BLaER1 (cell line): ENCODE measurements at regions not wholly inside any gene's neighbourhood (a gene's known extent, or its start where the extent isn't known, plus 50 kb on each side); places are given as distances from the start of the nearest gene placed in this dataset.
"Not testable (repeated sequence)": the region's sequence is repeated elsewhere in the genome, so short reads cannot be mapped to it uniquely, and the experiment has no call there.

ENCODE experiments used
- H3K27ac ChIP-seq: shearing (Covaris generic); formaldehyde crosslinking; 2 replicates; pipeline ENCODE4 v1.8.1; 2022
- H3K27me3 ChIP-seq: shearing (Covaris generic); formaldehyde crosslinking; 2 replicates; pipeline ENCODE4 v1.8.1; 2022
- H3K36me3 ChIP-seq: shearing (Covaris generic); formaldehyde crosslinking; 2 replicates; pipeline ENCODE4 v1.8.1; 2022
- H3K4me1 ChIP-seq: shearing (Covaris generic); formaldehyde crosslinking; 2 replicates; pipeline ENCODE4 v1.8.1; 2022
- H3K4me2 ChIP-seq: shearing (Covaris generic); formaldehyde crosslinking; 2 replicates; pipeline ENCODE4 v1.8.1; 2022
- H3K4me3 ChIP-seq: shearing (Covaris generic); formaldehyde crosslinking; 2 replicates; pipeline ENCODE4 v1.8.1; 2022
- H3K9ac ChIP-seq: shearing (Covaris generic); formaldehyde crosslinking; 2 replicates; pipeline ENCODE4 v1.8.1; 2022
- H3K9me3 ChIP-seq: shearing (Covaris generic); formaldehyde crosslinking; 2 replicates; pipeline ENCODE4 v1.8.1; 2022
- H4K20me1 ChIP-seq: shearing (Covaris generic); formaldehyde crosslinking; 2 replicates; pipeline ENCODE4 v1.8.1; 2022
- Cebpa-rat ChIP-seq: shearing (Covaris generic); IDR thresholded peaks from 2 replicates; pipeline ENCODE4 v1.8.1; 2022

- H3K27ac ChIP-seq, result no peak overlapping the region
- no peaks in the 10 kb centered on the region for H3K27me3 ChIP-seq
- no peak overlapping the region for H3K9ac ChIP-seq
- H3K4me1 ChIP-seq, result no peaks in the 10 kb centered on the region
- no peak overlapping the region for H3K4me3 ChIP-seq
- no peaks in the 10 kb centered on the region for H3K9me3 ChIP-seq
- no peak overlapping the region for H3K4me2 ChIP-seq
- no peaks in the 10 kb centered on the region for H4K20me1 ChIP-seq
- no peaks in the 10 kb centered on the region for H3K36me3 ChIP-seq
- TF ChIP-seq Cebpa-rat, result no peak
These were observed 1550.3 kb upstream of the LRRTM3 start for GRCh38 chr10:65375528-65375927.

DNA sequence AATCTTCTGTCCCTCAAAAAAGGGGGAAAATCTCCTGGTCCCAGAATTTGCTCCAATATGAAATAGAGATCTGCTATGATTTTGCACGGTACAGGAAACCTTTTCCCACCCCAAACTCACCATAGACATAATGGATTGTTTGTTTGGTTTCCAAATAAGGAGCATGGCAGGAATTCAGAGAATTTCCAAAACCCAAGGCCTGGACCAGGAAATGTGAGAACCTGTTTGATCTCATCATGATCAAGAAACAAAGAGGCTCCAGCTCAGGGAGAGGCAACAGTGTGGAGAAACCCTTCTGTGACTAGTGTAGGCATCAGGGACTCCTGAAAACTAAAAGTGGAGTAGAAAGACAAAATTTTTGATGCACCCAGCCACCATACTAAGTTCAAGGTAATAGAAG, 1548.1 kb upstream of the LRRTM3 start:
- no peak overlapping the region for H3K9ac ChIP-seq
- H3K36me3 ChIP-seq, result no peaks in the 10 kb centered on the region
- no peaks in the 10 kb centered on the region for H3K9me3 ChIP-seq

GRCh38 chr10:65394502-65395297, 1531.1 kb upstream of the LRRTM3 start:
- H4K20me1 ChIP-seq, result no peaks in the 10 kb centered on the region
- H3K27me3 ChIP-seq, result no peaks in the 10 kb centered on the region
- no peak overlapping the region for H3K4me3 ChIP-seq
- no peak overlapping the region for H3K27ac ChIP-seq
- H3K9me3 ChIP-seq, result no peaks in the 10 kb centered on the region
- no peak for TF ChIP-seq Cebpa-rat
- H3K4me1 ChIP-seq, result no peaks in the 10 kb centered on the region
- no peak overlapping the region for H3K4me2 ChIP-seq
- H3K36me3 ChIP-seq, result no peaks in the 10 kb centered on the region
- H3K9ac ChIP-seq, result no peak overlapping the region

More for the DNA sequence above, 1548.1 kb upstream of the LRRTM3 start:
- Histone ChIP-seq H4K20me1 (no peaks in the 10 kb centered on the region), H3K4me2 (no peak overlapping the region), H3K27ac (no peak overlapping the region), H3K4me1 (no peaks in the 10 kb centered on the region), H3K4me3 (no peak overlapping the region), H3K27me3 (no peaks in the 10 kb centered on the region)
- TF ChIP-seq Cebpa-rat, result no peak

- Histone ChIP-seq H3K4me3 (no peak overlapping the region), H3K4me1 (no peaks in the 10 kb centered on the region), H4K20me1 (no peaks in the 10 kb centered on the region), H3K9ac (no peak overlapping the region), H3K36me3 (no peaks in the 10 kb centered on the region), H3K27me3 (no peaks in the 10 kb centered on the region), H3K4me2 (no peak overlapping the region), H3K27ac (no peak overlapping the region), H3K9me3 (no peaks in the 10 kb centered on the region)
- no peak for TF ChIP-seq Cebpa-rat
These were observed 1530.2 kb upstream of the LRRTM3 start for GRCh38 chr10:65395631-65396030.

GRCh38 chr10:65396997-65397396, 1528.8 kb upstream of the LRRTM3 start:
- H3K27me3 ChIP-seq, result no peaks in the 10 kb centered on the region
- H3K36me3 ChIP-seq, result no peaks in the 10 kb centered on the region
- H3K9me3 ChIP-seq, result no peaks in the 10 kb centered on the region
- no peak overlapping the region for H3K4me2 ChIP-seq
- H3K4me1 ChIP-seq, result no peaks in the 10 kb centered on the region
- TF ChIP-seq Cebpa-rat, result no peak
- H3K9ac ChIP-seq, result no peak overlapping the region
- no peaks in the 10 kb centered on the region for H4K20me1 ChIP-seq
- H3K4me3 ChIP-seq, result no peak overlapping the region
- H3K27ac ChIP-seq, result no peak overlapping the region

DNA sequence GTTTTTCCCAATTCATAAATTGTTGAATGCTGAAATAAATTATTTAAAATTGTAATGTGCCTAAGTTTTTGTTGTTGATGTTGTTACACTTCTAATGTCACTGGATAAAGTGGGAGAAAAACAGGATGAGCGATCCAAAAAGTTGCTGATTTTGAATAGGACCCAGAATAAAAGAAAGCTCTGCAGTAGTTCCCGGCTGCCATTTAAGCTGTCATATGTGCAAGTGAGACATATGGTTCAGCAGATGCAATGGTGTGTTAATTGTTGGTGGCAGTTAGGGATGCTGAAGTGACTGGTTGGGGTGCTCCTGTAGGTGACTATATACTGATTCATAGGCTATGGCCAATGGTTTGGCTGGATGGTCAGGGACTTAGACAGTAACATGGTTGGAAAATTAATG, 1517.4 kb upstream of the LRRTM3 start:
- Histone ChIP-seq H4K20me1 (no peaks in the 10 kb centered on the region), H3K27ac (no peak overlapping the region), H3K9me3 (no peaks in the 10 kb centered on the region), H3K9ac (no peak overlapping the region), H3K36me3 (no peaks in the 10 kb centered on the region), H3K4me3 (no peak overlapping the region), H3K4me2 (no peak overlapping the region), H3K27me3 (no peaks in the 10 kb centered on the region), H3K4me1 (no peaks in the 10 kb centered on the region)
- no peak for TF ChIP-seq Cebpa-rat

DNA sequence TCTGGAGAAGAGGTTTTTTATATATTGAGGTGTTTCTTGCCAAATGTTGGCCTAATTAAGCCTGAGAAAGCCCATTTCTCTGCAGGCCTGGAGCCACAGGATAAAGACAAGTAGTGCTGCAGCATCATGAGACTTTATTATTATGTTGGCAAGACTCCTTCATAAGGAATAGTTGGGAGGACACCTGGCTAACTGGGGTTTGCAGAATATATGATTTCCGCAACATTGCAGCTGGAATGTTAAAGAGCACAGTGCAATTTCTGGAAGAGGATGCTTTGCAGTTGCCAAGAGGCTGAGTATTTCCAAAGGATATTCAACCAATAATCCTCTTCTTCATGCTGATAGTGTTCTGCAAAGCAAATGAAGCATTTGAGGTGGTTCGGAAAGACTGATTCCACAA, 1512.8 kb upstream of the LRRTM3 start:
- Histone ChIP-seq H3K27me3 (no peaks in the 10 kb centered on the region), H3K9ac (no peak overlapping the region), H3K4me1 (no peaks in the 10 kb centered on the region), H3K4me2 (no peak overlapping the region), H3K4me3 (no peak overlapping the region), H3K36me3 (no peaks in the 10 kb centered on the region), H3K9me3 (no peaks in the 10 kb centered on the region), H4K20me1 (no peaks in the 10 kb centered on the region), H3K27ac (no peak overlapping the region)
- no peak for TF ChIP-seq Cebpa-rat

DNA sequence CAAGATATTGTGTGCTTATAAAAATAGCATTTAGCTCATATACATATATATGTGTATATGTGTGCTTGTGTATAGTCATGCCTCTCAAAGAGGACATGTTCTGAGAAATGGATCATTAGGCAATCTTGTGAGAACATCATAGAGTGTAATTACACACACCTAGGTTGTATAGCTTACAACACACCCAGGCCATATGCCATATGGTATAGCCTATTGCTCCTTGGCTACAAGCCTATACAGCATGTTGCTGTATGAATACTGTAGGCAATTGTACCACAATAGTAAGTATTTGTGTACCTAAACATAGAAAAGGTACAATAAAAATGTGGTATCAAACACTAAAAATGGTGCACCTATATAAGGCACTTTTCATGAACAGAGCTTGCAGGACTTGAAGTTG, 1510.5 kb upstream of the LRRTM3 start:
- Histone ChIP-seq H3K36me3 (no peaks in the 10 kb centered on the region), H3K27me3 (no peaks in the 10 kb centered on the region), H3K9me3 (no peaks in the 10 kb centered on the region), H4K20me1 (no peaks in the 10 kb centered on the region), H3K4me2 (no peak overlapping the region), H3K4me3 (no peak overlapping the region), H3K27ac (no peak overlapping the region), H3K9ac (no peak overlapping the region), H3K4me1 (no peaks in the 10 kb centered on the region)
- TF ChIP-seq Cebpa-rat, result no peak

GRCh38 chr10:65416094-65416493, 1509.7 kb upstream of the LRRTM3 start:
- no peaks in the 10 kb centered on the region for H3K9me3 ChIP-seq
- no peaks in the 10 kb centered on the region for H3K27me3 ChIP-seq
- no peak for TF ChIP-seq Cebpa-rat
- no peak overlapping the region for H3K4me2 ChIP-seq
- H3K4me3 ChIP-seq, result no peak overlapping the region
- H3K36me3 ChIP-seq, result no peaks in the 10 kb centered on the region
- H3K9ac ChIP-seq, result no peak overlapping the region
- H3K27ac ChIP-seq, result no peak overlapping the region
- no peaks in the 10 kb centered on the region for H3K4me1 ChIP-seq
- H4K20me1 ChIP-seq, result no peaks in the 10 kb centered on the region

- Histone ChIP-seq H3K36me3 (no peaks in the 10 kb centered on the region), H3K27me3 (no peaks in the 10 kb centered on the region), H3K27ac (no peak overlapping the region), H4K20me1 (no peaks in the 10 kb centered on the region), H3K4me3 (no peak overlapping the region), H3K4me1 (no peaks in the 10 kb centered on the region), H3K4me2 (no peak overlapping the region), H3K9ac (no peak overlapping the region), H3K9me3 (no peaks in the 10 kb centered on the region)
- TF ChIP-seq Cebpa-rat, result no peak
These were observed 1506.2 kb upstream of the LRRTM3 start for GRCh38 chr10:65419629-65420028.

GRCh38 chr10:65423043-65423442, 1502.8 kb upstream of the LRRTM3 start:
- Histone ChIP-seq H3K4me2 (no peak overlapping the region), H3K9ac (no peak overlapping the region), H3K9me3 (no peaks in the 10 kb centered on the region), H3K36me3 (no peaks in the 10 kb centered on the region), H4K20me1 (no peaks in the 10 kb centered on the region), H3K27me3 (no peaks in the 10 kb centered on the region), H3K27ac (no peak overlapping the region), H3K4me3 (no peak overlapping the region), H3K4me1 (no peaks in the 10 kb centered on the region)
- TF ChIP-seq Cebpa-rat, result no peak

- not testable (repeated sequence) for H3K4me3 ChIP-seq, H4K20me1 ChIP-seq, H3K36me3 ChIP-seq, H3K4me1 ChIP-seq, H3K4me2 ChIP-seq, H3K9ac ChIP-seq, H3K27ac ChIP-seq, H3K9me3 ChIP-seq, H3K27me3 ChIP-seq
These were observed 1496.5 kb upstream of the LRRTM3 start for GRCh38 chr10:65429381-65429780.
